IgD-negative memory B cell (primary cell): ENCODE measurements at regions not wholly inside any gene's neighbourhood (a gene's known extent, or its start where the extent isn't known, plus 50 kb on each side); places are given as distances from the start of the nearest gene placed in this dataset.
"Not testable (repeated sequence)": the region's sequence is repeated elsewhere in the genome, so short reads cannot be mapped to it uniquely, and the experiment has no call there.

Experiments
- H3K27ac Mint-ChIP-seq, 3 donors: one replicate each; pipeline ENCODE4 v1.8.0; 2020 to 2022; ENCODE audit warnings: mild to moderate bottlenecking in 3 of 3, mixed read lengths in 3 of 3, moderate library complexity in 1 of 3
- H3K27me3 Mint-ChIP-seq: one replicate; pipeline ENCODE4 v1.8.0; 2021; ENCODE audit warnings: mixed read lengths
- H3K36me3 Mint-ChIP-seq: one replicate; pipeline ENCODE4 v1.8.0; 2020; ENCODE audit warnings: mild to moderate bottlenecking, mixed read lengths
- H3K4me1 Mint-ChIP-seq, 3 donors: one replicate each; pipeline ENCODE4 v1.8.0; 2020 to 2022; ENCODE audit warnings: mixed read lengths in 3 of 3, mild to moderate bottlenecking in 1 of 3
- H3K4me3 Mint-ChIP-seq, 4 donors: one replicate each; pipeline ENCODE4 v1.8.0; 2020 to 2022; ENCODE audit warnings: mild to moderate bottlenecking in 4 of 4, mixed read lengths in 4 of 4, moderate library complexity in 3 of 4
- H3K9me3 Mint-ChIP-seq, 3 donors: one replicate each; pipeline ENCODE4 v1.8.0; 2020 to 2021; ENCODE audit warnings: mixed read lengths in 3 of 3, mild to moderate bottlenecking in 1 of 3

GRCh38 chr18:30788411-30788991, 254.0 kb downstream of the DSC3 start:
- not testable (repeated sequence) for H3K4me3 Mint-ChIP-seq, H3K4me1 Mint-ChIP-seq, H3K9me3 Mint-ChIP-seq, H3K27ac Mint-ChIP-seq, H3K27me3 Mint-ChIP-seq, H3K36me3 Mint-ChIP-seq

DNA sequence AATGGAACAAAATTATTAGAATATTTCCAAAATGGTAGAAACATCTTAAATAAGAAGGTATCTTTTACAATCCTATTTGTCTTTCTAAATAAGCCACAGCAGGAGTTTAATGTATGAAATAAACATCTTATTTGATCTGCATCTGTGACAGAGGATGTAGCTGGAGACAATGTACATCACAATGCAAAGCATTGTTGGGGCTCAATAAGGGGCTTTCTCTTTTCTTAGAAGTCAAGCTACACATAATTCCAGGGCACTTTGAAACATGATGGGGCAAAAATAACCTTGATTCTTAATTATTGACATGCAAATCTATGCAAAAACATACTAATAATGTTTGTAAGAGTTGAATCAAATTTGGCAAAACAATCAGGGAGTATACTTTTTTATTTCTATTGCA, 255.1 kb downstream of the DSC3 start:
- H3K27me3 Mint-ChIP-seq, result no peaks in the 10 kb centered on the region
- H3K4me3 Mint-ChIP-seq, result no peak overlapping the region
- H3K4me1 Mint-ChIP-seq, result no peaks in the 10 kb centered on the region
- H3K9me3 Mint-ChIP-seq, result peaks cover 3 to 13% (median 4%) of the 10 kb centered on the region in 3 donors
- no peaks in the 10 kb centered on the region for H3K36me3 Mint-ChIP-seq
- H3K27ac Mint-ChIP-seq, result no peak overlapping the region

- peaks cover 2 to 13% (median 4%) of the 10 kb centered on the region in 3 donors for H3K9me3 Mint-ChIP-seq
- H3K4me1 Mint-ChIP-seq, result no peaks in the 10 kb centered on the region
- H3K36me3 Mint-ChIP-seq, result no peaks in the 10 kb centered on the region
- H3K27me3 Mint-ChIP-seq, result no peaks in the 10 kb centered on the region
- H3K27ac Mint-ChIP-seq, result no peak overlapping the region
- no peak overlapping the region for H3K4me3 Mint-ChIP-seq
Measured at GRCh38 chr18:30781601-30782000, 260.9 kb downstream of the DSC3 start.

- Mint-ChIP-seq H3K9me3 (peaks cover 0 to 8% (median 4%) of the 10 kb centered on the region in 3 donors), H3K27me3 (no peaks in the 10 kb centered on the region), H3K4me1 (no peaks in the 10 kb centered on the region), H3K4me3 (no peak overlapping the region), H3K36me3 (no peaks in the 10 kb centered on the region), H3K27ac (no peak overlapping the region)
Measured at GRCh38 chr18:30775629-30776028, 266.9 kb downstream of the DSC3 start.

- not testable (repeated sequence) for H3K27ac Mint-ChIP-seq, H3K36me3 Mint-ChIP-seq, H3K27me3 Mint-ChIP-seq, H3K9me3 Mint-ChIP-seq, H3K4me3 Mint-ChIP-seq, H3K4me1 Mint-ChIP-seq
Measured at GRCh38 chr18:30772170-30772569, 270.4 kb downstream of the DSC3 start.

DNA sequence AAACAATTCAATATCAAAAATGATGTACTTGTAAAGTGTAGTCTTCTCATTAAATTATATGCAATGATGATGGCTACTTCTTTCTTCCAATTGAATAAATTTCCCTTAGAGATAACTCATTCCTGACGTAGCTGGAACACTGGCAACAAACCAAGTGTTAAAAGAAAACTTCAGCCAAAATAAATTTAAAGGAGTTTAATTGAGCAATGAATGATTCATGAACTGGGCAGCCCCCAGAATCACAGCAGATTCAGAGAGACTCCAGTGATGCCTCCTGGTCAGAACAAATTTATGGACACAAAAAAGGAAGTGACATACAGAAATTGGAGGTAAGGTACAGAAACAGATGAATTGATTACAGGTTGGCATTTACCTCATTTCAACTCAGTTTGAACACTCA, 276.5 kb downstream of the DSC3 start:
- H3K4me1 Mint-ChIP-seq, result no peaks in the 10 kb centered on the region
- H3K4me3 Mint-ChIP-seq, result no peak overlapping the region
- H3K27ac Mint-ChIP-seq, result no peak overlapping the region
- peaks cover 0 to 17% (median 2%) of the 10 kb centered on the region in 3 donors for H3K9me3 Mint-ChIP-seq
- peaks cover 4% of the 10 kb centered on the region for H3K36me3 Mint-ChIP-seq
- no peaks in the 10 kb centered on the region for H3K27me3 Mint-ChIP-seq

DNA sequence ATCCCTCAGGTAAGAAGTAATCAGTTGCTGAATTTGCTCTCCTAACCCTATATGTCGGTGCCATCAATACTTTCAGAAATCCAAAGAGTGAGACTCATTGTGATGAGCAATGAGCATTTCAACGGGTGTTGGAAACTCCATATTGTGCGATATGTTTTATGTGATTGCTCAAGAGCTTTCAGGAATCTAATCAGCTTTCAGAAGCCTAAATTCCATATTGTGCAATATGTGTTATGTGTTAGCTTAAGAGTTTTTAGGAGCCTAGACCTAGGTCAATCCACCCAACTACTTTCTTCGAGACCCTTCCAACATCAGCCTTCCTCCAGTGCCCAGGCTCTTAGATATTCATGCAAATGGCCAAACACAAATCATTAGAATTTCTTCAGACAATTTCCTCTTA, 277.3 kb downstream of the DSC3 start:
- H3K9me3 Mint-ChIP-seq, result peaks cover 0 to 17% (median 0%) of the 10 kb centered on the region in 3 donors
- H3K4me3 Mint-ChIP-seq, result no peak overlapping the region
- H3K27me3 Mint-ChIP-seq, result no peaks in the 10 kb centered on the region
- H3K27ac Mint-ChIP-seq, result no peak overlapping the region
- no peaks in the 10 kb centered on the region for H3K4me1 Mint-ChIP-seq
- H3K36me3 Mint-ChIP-seq, result peaks cover 4% of the 10 kb centered on the region

DNA sequence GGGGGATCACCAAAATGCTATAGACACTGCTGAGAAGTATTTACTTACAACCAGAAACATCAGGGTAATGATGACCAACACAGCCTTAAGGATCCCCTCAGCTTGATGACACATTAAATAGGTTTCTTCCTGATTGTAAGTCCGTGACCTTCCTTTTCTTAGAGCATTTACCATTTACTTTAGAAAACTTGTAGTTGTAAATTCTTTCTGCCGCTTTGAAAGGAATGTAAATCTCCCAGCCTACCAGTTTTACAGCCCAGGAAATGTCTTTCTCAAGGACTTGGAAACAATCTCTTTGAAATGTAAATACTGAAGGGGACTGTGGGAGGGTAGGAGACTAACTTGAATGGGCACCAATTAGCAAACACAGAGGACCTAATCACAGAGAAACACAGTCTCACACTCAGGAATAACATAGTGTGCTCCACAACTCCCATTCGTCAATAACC, 278.6 kb downstream of the DSC3 start:
- no peaks in the 10 kb centered on the region for H3K27me3 Mint-ChIP-seq
- no peak overlapping the region for H3K27ac Mint-ChIP-seq
- H3K4me1 Mint-ChIP-seq, result no peaks in the 10 kb centered on the region

DNA sequence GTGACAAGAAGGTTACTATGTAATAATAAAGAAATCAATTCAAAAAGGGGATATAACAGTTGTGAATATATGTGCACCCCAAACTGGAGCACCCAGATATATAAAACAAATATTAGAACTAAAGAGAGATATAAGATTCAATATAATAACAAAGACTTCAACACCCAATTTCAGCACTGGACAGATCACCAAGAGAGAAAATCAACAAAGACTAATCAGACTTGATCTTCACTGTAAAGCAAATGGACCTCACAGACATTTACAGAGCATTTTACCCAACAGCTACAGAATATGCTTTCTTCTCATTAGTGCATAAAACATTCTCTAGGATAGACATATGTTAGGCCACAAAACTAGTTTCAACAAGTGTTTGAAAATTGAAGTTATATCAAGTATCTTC, 287.7 kb downstream of the DSC3 start:
- H3K4me3 Mint-ChIP-seq, result no peak overlapping the region
- no peaks in the 10 kb centered on the region for H3K4me1 Mint-ChIP-seq
- peaks cover 0 to 12% (median 2%) of the 10 kb centered on the region in 3 donors for H3K9me3 Mint-ChIP-seq
- no peaks in the 10 kb centered on the region for H3K36me3 Mint-ChIP-seq
- H3K27ac Mint-ChIP-seq, result no peak overlapping the region
- H3K27me3 Mint-ChIP-seq, result no peaks in the 10 kb centered on the region

More for the DNA sequence above, 278.6 kb downstream of the DSC3 start:
- H3K9me3 Mint-ChIP-seq, result peaks cover 0 to 17% (median 0%) of the 10 kb centered on the region in 3 donors
- peaks cover 4% of the 10 kb centered on the region for H3K36me3 Mint-ChIP-seq
- H3K4me3 Mint-ChIP-seq, result no peak overlapping the region

GRCh38 chr18:30748541-30748940, 294.0 kb downstream of the DSC3 start:
- Mint-ChIP-seq H3K4me1 (no peaks in the 10 kb centered on the region), H3K27ac (no peak overlapping the region), H3K27me3 (no peaks in the 10 kb centered on the region), H3K4me3 (no peak overlapping the region), H3K36me3 (no peaks in the 10 kb centered on the region), H3K9me3 (peaks cover 0 to 12% (median 4%) of the 10 kb centered on the region in 3 donors)

- Mint-ChIP-seq H3K4me3 (no peak overlapping the region), H3K27ac (no peak overlapping the region), H3K4me1 (no peaks in the 10 kb centered on the region), H3K36me3 (no peaks in the 10 kb centered on the region), H3K27me3 (no peaks in the 10 kb centered on the region), H3K9me3 (peaks cover 1 to 5% (median 4%) of the 10 kb centered on the region in 3 donors)
Measured at GRCh38 chr18:30746224-30746623, 296.3 kb downstream of the DSC3 start.

DNA sequence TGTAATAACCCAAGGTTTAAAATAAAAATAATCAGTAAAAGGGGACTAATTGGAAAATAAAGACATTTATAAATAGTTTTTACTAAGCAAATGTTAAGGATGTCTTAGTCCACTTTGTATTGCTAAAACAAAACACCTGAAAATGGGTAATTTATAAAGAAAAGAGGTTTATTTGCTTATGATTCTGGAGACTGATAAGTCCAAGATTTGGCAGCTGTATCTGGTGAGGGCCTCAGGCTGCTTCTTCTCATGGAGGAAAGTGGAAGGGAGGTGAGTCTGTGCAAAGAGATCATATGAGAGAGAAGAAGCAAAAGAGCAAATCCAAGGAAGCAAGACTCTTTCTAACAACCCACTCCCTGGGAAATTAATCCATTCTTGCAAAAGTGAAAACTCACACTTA, 299.5 kb downstream of the DSC3 start:
- H3K36me3 Mint-ChIP-seq, result no peaks in the 10 kb centered on the region
- no peak overlapping the region for H3K4me3 Mint-ChIP-seq
- H3K27ac Mint-ChIP-seq, result no peak overlapping the region
- H3K4me1 Mint-ChIP-seq, result no peaks in the 10 kb centered on the region
- H3K9me3 Mint-ChIP-seq, result peaks cover 1 to 5% (median 4%) of the 10 kb centered on the region in 3 donors
- H3K27me3 Mint-ChIP-seq, result no peaks in the 10 kb centered on the region

DNA sequence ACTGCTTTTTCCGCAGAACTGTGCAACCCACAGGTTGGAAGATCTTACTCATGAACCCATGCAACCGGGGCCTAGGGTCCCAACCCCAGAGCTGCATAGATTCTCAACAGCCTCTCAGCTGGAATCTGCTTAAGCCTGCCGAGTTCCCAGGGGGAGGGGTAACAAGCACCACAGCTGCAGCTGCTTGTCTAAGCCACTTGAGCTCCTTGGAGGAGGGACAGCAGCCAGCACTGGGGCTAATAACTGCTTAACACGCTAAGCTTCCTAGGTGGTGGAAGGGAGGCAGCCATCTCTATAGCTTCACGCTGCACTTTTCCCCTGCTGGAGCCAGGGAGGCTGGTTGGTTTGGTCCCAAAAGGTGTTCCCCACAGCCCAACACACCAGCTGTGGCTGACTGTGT, 311.6 kb downstream of the DSC3 start:
- Mint-ChIP-seq H3K36me3 (no peaks in the 10 kb centered on the region), H3K9me3 (peaks cover 5 to 11% (median 7%) of the 10 kb centered on the region in 3 donors), H3K27me3 (no peaks in the 10 kb centered on the region), H3K4me1 (no peaks in the 10 kb centered on the region), H3K4me3 (no peak overlapping the region), H3K27ac (no peak overlapping the region)

GRCh38 chr18:30727849-30728248, 314.7 kb downstream of the DSC3 start:
- Mint-ChIP-seq H3K27ac (no peak overlapping the region), H3K36me3 (no peaks in the 10 kb centered on the region), H3K27me3 (no peaks in the 10 kb centered on the region), H3K4me3 (no peak overlapping the region), H3K9me3 (peaks cover 4 to 5% (median 5%) of the 10 kb centered on the region in 3 donors), H3K4me1 (no peaks in the 10 kb centered on the region)

GRCh38 chr18:30713299-30713698, 329.2 kb downstream of the DSC3 start:
- Mint-ChIP-seq H3K36me3 (no peaks in the 10 kb centered on the region), H3K27ac (no peak overlapping the region), H3K4me3 (no peak overlapping the region), H3K9me3 (peaks cover 0 to 10% (median 2%) of the 10 kb centered on the region in 3 donors), H3K27me3 (no peaks in the 10 kb centered on the region), H3K4me1 (no peaks in the 10 kb centered on the region)

DNA sequence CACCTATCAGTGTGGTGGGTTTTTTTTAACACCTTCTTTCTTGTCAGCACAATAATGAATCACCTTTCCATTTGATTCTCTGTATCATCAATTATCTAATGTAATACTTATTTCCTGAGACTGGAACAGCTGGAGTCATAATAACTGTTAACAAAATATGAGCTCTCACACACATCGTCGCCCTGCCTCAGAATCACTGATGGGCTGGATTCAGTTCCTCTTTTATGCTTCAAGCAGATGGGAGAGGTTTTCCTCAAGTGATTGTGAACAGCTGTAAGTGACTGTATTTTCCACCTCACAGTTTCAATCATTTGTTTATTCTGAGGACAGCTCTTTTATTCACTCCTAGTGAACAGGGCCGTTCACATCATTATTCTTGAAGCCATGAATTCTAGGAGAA, 330.2 kb downstream of the DSC3 start:
- Mint-ChIP-seq H3K4me3 (no peak overlapping the region), H3K9me3 (peaks cover 0 to 10% (median 2%) of the 10 kb centered on the region in 3 donors), H3K27me3 (no peaks in the 10 kb centered on the region), H3K36me3 (no peaks in the 10 kb centered on the region), H3K27ac (no peak overlapping the region), H3K4me1 (no peaks in the 10 kb centered on the region)
